ENCODE measurements at regions not wholly inside any gene's neighbourhood (a gene's known extent, or its start where the extent isn't known, plus 50 kb on each side); places are given as distances from the start of the nearest gene placed in this dataset.

GRCh38 chr11:29486301-29486700 lies 530.5 kb downstream of the KCNA4 start:
- TF ChIP-seq EZH2 (IDR thresholded peaks at IDR 0.05) (no peak), FOXP2 (optimal IDR thresholded peaks at IDR 0.05; ENCODE audit: control extremely low read depth, extremely low read length, insufficient read depth) (no peak)
